ENCODE measurements at regions not wholly inside any gene's neighbourhood (a gene's known extent, or its start where the extent isn't known, plus 50 kb on each side); places are given as distances from the start of the nearest gene placed in this dataset.

GRCh38 chr2:54396798-54397197 lies 59.3 kb upstream of the SPTBN1 start:
- no peak for TF ChIP-seq POLR2A (IDR thresholded peaks at IDR 0.05; ENCODE audit: extremely low read depth, insufficient read length)
- no peak for TF ChIP-seq MYC (IDR thresholded peaks at IDR 0.05; ENCODE audit: low read depth, low read length)
- TF ChIP-seq CTCF (IDR thresholded peaks at IDR 0.05; ENCODE audit: low read depth, low read length): no peak
- TF ChIP-seq MAX (IDR thresholded peaks at IDR 0.05; ENCODE audit: low read depth, low read length): no peak
- DNase-seq (ENCODE audit: low read depth): no peak
- H3K4me3 ChIP-seq (ENCODE audit: low read depth, low read length): no peak overlapping the region

GRCh38 chr2:54397426-54397825 lies 58.7 kb upstream of the SPTBN1 start:
- TF ChIP-seq CTCF (IDR thresholded peaks at IDR 0.05; ENCODE audit: low read depth, low read length): no peak
- TF ChIP-seq MYC (IDR thresholded peaks at IDR 0.05; ENCODE audit: low read depth, low read length): no peak
- no peak for TF ChIP-seq POLR2A (IDR thresholded peaks at IDR 0.05; ENCODE audit: extremely low read depth, insufficient read length)
- no peak for TF ChIP-seq MAX (IDR thresholded peaks at IDR 0.05; ENCODE audit: low read depth, low read length)
- no peak for DNase-seq (ENCODE audit: low read depth)

GRCh38 chr2:54401554-54401953 lies 54.6 kb upstream of the SPTBN1 start:
- TF ChIP-seq CTCF (IDR thresholded peaks at IDR 0.05; ENCODE audit: low read depth, low read length) (no peak), POLR2A (IDR thresholded peaks at IDR 0.05; ENCODE audit: extremely low read depth, insufficient read length) (no peak), MAX (IDR thresholded peaks at IDR 0.05; ENCODE audit: low read depth, low read length) (no peak), MYC (IDR thresholded peaks at IDR 0.05; ENCODE audit: low read depth, low read length) (no peak)
- no peak overlapping the region for H3K4me3 ChIP-seq (ENCODE audit: low read depth, low read length)
- no peak for DNase-seq (ENCODE audit: low read depth)

More at GRCh38 chr2:54397426-54397825, 58.7 kb upstream of the SPTBN1 start:
- no peak overlapping the region for H3K4me3 ChIP-seq (ENCODE audit: low read depth, low read length)

- TF ChIP-seq CTCF (IDR thresholded peaks at IDR 0.05; ENCODE audit: low read depth, low read length) (no peak), MYC (IDR thresholded peaks at IDR 0.05; ENCODE audit: low read depth, low read length) (no peak), POLR2A (IDR thresholded peaks at IDR 0.05; ENCODE audit: extremely low read depth, insufficient read length) (no peak), MAX (IDR thresholded peaks at IDR 0.05; ENCODE audit: low read depth, low read length) (no peak)
- H3K4me3 ChIP-seq (ENCODE audit: low read depth, low read length): no peak overlapping the region
- peak; percentile 6 for DNase-seq (ENCODE audit: low read depth)
Observed at GRCh38 chr2:54402350-54402749, 53.8 kb upstream of the SPTBN1 start.

- no peak for TF ChIP-seq POLR2A (IDR thresholded peaks at IDR 0.05; ENCODE audit: extremely low read depth, insufficient read length)
- no peak for TF ChIP-seq CTCF (IDR thresholded peaks at IDR 0.05; ENCODE audit: low read depth, low read length)
- no peak for TF ChIP-seq MYC (IDR thresholded peaks at IDR 0.05; ENCODE audit: low read depth, low read length)
- no peak for TF ChIP-seq MAX (IDR thresholded peaks at IDR 0.05; ENCODE audit: low read depth, low read length)
- DNase-seq (ENCODE audit: low read depth): no peak
- H3K4me3 ChIP-seq (ENCODE audit: low read depth, low read length): no peak overlapping the region
Observed at GRCh38 chr2:54403512-54404238, 52.5 kb upstream of the SPTBN1 start.

Data from NB4 (cell line).